ENCODE measurements at regions not wholly inside any gene's neighbourhood (a gene's known extent, or its start where the extent isn't known, plus 50 kb on each side); places are given as distances from the start of the nearest gene placed in this dataset.

DNA sequence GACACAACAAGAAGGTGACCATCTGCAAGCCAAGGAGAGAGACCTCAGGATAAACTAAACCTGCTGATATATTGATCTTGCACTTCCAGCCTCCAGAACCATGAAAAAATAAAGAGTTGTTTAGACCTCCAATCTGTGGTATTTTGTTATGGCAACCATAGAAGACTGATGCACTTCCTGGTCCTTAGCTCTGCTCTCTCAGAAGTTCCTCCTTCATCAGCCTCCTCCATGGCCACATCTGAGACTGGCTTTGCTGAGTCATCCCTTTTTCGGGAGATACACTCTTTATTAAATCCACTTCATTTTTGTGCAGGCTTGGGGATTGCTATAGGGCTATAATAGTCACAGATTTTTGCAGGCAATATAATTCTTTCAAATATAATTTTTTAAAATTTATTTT, 89.6 kb upstream of the ATF7IP start:
- Histone ChIP-seq H3K4me2 (ENCODE audit: insufficient read depth, insufficient read length, low read length) (no peak overlapping the region), H3K14ac (ENCODE audit: insufficient read depth, low read length) (no peak overlapping the region), H3T11ph (ENCODE audit: low read length) (no peak overlapping the region), H2BK120ac (ENCODE audit: low read depth, low read length, poor library complexity, severe bottlenecking) (no peak overlapping the region), H3K9ac (ENCODE audit: extremely low read depth, insufficient read length, low read length) (no peak overlapping the region), H3K23ac (ENCODE audit: insufficient read length, low read depth, low read length) (no peak overlapping the region), H2BK20ac (ENCODE audit: low read depth, low read length, poor library complexity, severe bottlenecking) (no peak overlapping the region), H3K27me3 (ENCODE audit: insufficient read depth, low read length) (peaks cover 8% of the 10 kb centered on the region; the same call in 1 of the 2 replicates), H4K8ac (replicated peaks; ENCODE audit: insufficient read length, low read depth, low read length) (no peak overlapping the region), H3K4ac (ENCODE audit: low read depth, low read length) (no peak overlapping the region), H3K4me1 (ENCODE audit: insufficient read depth, low read length) (no peaks in the 10 kb centered on the region), H2BK5ac (ENCODE audit: insufficient read length, low read length) (no peak overlapping the region), H3K27ac (ENCODE audit: insufficient read length, low read depth, low read length) (no peak overlapping the region), H4K91ac (ENCODE audit: insufficient read length, low read depth, low read length) (no peak overlapping the region), H3K56ac (ENCODE audit: insufficient read length, low read depth, low read length) (no peak overlapping the region), H4K20me1 (ENCODE audit: control insufficient read depth, insufficient read depth, insufficient read length) (no peaks in the 10 kb centered on the region), H2AK5ac (ENCODE audit: insufficient read length, low read length) (no peak overlapping the region), H3K79me1 (ENCODE audit: insufficient read depth, low read depth, low read length, poor library complexity, severe bottlenecking) (no peaks in the 10 kb centered on the region), H2BK12ac (ENCODE audit: insufficient read length, low read depth, low read length) (no peak overlapping the region), H2BK15ac (ENCODE audit: low read depth, low read length) (no peak overlapping the region), H3K9me3 (ENCODE audit: control insufficient read depth, low read depth, low read length) (no peaks in the 10 kb centered on the region), H3K79me2 (ENCODE audit: insufficient read depth, low read length) (no peaks in the 10 kb centered on the region), H4K5ac (ENCODE audit: insufficient read length, low read depth, low read length) (no peak overlapping the region), H3K18ac (ENCODE audit: insufficient read length, low read depth, low read length) (no peak overlapping the region), H2AFZ (ENCODE audit: low read length) (no peak overlapping the region), H3K23me2 (ENCODE audit: insufficient read length, low read depth, low read length, poor library complexity, severe bottlenecking) (no peaks in the 10 kb centered on the region)
- no CpG with 5 or more reads among the region's 1 CpG for WGBS (ENCODE audit: extremely low coverage, insufficient read length, low lambda C conversion rate)
- Mint-ChIP-seq H3K27me3 (ENCODE audit: low read depth) (peaks cover 35% of the 10 kb centered on the region), H3K27ac (no peak overlapping the region), H3K4me1 (peaks cover 6 to 18% of the 10 kb centered on the region in 2 experiments; a peak in 1 of 4 replicates), H3K36me3 (ENCODE audit: insufficient read depth in 1 of 3, low read depth in 3 of 3) (peaks cover 2 to 24% (median 2%) of the 10 kb centered on the region in 3 experiments; a peak in 4 of 7 replicates), H3K4me3 (no peak overlapping the region), H3K9me3 (peaks cover 7 to 8% of the 10 kb centered on the region in 2 experiments)
- TF ChIP-seq, protein P1, sequence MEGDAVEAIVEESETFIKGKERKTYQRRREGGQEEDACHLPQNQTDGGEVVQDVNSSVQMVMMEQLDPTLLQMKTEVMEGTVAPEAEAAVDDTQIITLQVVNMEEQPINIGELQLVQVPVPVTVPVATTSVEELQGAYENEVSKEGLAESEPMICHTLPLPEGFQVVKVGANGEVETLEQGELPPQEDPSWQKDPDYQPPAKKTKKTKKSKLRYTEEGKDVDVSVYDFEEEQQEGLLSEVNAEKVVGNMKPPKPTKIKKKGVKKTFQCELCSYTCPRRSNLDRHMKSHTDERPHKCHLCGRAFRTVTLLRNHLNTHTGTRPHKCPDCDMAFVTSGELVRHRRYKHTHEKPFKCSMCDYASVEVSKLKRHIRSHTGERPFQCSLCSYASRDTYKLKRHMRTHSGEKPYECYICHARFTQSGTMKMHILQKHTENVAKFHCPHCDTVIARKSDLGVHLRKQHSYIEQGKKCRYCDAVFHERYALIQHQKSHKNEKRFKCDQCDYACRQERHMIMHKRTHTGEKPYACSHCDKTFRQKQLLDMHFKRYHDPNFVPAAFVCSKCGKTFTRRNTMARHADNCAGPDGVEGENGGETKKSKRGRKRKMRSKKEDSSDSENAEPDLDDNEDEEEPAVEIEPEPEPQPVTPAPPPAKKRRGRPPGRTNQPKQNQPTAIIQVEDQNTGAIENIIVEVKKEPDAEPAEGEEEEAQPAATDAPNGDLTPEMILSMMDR (conservative IDR thresholded peaks at IDR 0.05): no peak
- no peak for DNase-seq
